NCI-H2081 (cell line): ENCODE measurements at regions not wholly inside any gene's neighbourhood (a gene's known extent, or its start where the extent isn't known, plus 50 kb on each side); places are given as distances from the start of the nearest gene placed in this dataset.
"Not testable (repeated sequence)": the region's sequence is repeated elsewhere in the genome, so short reads cannot be mapped to it uniquely, and the experiment has no call there.

Experiments used
- DNase-seq, 2 experiments: peaks; one replicate each; lab custom pipeline; 2025; lab: John Stamatoyannopoulos, UW

DNA sequence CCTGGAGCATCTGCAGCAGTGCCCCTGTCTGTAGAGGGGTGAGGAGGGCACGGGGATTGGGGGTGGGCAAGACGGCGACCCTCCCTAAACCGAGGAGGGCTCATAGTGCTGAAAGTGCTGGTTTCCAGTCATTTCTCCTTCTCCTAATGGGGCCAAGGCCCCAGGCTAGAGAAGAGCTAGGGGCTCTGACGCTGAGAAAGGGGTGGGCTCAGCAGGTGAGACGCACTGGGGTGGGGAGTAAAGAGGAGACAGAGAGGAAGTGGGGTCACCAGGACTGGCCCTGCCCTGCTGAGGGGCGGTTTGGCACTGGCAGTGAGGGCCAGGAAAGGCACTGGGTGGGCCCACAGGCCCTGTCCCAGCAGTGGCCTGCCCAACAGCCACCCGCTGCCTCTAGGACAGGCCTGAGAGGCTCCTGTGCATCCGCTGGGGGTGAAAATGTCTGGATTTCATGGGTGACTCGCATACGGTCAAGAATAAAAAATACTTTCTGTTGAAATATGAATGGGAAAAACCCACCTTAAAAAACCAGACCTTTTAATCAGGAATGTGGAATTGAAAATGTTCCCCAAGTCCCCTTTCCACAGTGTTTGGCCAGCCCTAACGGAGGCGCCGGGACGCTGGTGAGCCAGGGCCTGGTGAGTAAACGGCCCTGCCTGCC is 122.4 kb upstream of the SMURF2 start:
- DNase-seq, result no peak

DNA sequence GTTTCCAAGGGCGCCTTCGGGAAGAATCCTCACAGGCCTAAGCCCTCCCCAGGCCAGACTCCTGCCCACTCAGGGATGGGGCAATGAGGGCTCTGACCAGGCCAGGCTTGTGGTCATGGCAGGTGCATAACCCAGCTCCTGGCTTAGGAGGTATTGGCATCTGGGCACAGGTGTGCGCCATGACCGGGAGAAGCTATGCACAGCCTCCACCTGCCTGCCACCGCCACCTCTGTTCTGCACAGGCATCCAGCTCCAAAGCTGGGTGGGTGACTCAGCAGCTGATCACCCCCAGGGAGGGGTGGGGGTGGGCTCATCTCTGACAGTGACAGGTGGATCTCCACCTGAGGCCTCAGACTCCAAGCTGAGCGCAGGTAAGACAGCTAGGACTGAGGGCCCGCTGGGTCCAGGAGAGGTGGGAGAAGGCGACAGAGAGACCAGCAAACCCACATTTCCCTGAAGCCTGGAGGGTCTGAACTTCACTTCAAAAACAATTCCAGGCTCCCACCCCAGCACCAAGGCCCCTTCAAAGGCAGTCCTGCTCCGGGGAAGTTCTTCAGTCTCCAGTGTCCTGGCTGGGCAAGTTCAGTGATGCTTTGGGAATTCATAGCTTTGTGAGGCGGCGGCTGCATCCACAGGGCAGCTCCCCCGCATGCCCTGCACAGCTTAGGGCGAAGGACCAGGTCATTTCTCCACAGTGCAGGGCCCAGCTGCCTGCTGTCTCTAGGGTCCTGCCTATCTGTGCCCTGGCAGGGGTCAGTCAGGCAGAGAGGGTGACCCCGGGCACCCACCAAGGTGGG is 121.6 kb upstream of the SMURF2 start:
- DNase-seq, result no peak

DNA sequence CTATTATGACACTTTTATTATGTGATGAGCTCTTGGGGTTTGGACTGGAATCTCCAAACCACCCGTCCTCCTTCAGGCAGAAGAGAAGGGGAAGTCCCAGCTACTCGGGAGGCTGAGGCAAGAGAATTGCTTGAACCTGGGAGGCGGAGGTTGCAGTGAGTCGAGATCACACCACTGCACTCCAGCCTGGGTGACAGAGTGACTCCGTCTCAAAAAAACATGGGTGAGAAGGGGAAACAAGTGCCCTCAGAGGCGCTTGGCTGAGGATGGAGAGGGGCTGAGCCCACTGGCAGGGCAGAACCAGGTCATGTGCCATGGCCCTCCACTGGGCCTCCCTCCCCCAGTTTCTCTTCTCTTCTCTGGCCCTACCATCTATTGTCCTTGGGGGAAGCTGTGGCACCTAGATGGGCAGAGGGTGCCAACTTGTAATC is 120.9 kb upstream of the SMURF2 start:
- DNase-seq, result no peak

DNA sequence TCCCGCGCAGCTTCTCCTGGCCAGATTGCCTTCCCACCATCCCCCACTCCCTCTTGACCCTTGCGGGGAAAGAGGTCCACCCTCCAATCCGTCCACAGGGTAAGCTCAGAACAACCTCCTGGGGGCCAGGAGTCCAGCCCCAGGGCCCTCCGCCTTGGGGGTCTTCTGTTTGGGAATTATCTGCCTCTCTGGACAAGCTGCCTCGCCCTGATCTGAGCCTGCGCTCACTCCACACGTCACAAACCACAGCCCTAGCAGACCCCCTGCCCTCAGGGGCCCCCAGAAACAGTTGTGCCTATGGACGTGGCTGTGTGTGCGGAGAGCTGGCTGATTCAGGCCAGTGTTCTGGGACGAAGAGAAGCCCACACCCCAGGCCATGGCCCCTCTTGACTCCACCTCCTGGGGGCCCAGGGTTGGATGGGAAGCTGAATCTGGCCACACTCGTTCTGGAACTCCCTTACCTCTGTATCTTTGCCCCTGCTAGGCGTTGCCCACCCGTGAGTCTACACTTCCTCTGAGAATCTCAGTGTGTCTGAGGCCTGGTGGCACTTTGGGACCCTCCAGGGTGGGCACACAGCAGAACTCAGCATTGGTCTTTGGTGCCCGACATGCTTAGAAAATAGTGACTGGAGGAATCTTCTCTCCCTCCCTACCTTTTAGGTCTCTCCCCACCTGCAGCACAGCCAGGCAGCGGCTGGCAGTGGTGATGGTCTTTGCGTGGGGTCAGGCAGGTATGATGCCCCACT is 119.9 kb upstream of the SMURF2 start:
- DNase-seq, result no peak

DNA sequence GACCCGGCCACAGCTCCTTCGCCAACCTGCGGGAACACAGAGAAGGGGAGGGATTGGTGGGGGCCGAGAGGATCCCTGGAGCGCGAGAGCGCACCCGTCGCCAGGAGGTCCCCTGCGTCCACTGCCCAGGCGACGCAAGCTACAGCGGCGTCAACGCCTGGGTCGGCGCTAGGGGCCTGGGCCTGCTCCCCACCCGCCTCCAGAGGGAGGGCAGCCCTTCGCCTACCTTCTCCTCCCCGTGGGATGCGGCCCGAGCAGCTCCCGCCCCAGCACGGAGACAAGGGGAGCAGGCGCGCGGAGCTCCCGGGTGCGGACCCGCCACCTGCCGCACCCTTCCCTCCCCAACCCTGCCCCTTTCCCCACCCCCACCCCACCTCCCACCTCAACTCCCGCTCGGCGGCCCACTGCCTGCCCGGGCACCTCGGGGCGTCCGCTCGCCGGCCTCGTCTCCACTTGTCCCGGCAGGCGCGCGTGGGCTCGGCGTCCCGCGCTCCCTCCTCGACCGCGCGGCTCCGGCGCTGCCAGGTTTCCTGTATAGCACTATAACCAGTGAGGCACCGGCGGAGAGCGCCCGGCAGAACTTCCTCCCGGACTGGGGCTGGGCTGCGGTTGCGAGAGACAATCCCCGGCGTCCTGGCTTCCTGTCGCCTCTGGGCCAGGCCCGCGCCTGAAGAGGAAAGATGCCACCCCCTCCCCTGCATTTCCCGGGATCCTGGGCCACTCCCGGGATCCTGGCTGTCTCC is 119.1 kb upstream of the SMURF2 start:
- DNase-seq, result no peak

DNA sequence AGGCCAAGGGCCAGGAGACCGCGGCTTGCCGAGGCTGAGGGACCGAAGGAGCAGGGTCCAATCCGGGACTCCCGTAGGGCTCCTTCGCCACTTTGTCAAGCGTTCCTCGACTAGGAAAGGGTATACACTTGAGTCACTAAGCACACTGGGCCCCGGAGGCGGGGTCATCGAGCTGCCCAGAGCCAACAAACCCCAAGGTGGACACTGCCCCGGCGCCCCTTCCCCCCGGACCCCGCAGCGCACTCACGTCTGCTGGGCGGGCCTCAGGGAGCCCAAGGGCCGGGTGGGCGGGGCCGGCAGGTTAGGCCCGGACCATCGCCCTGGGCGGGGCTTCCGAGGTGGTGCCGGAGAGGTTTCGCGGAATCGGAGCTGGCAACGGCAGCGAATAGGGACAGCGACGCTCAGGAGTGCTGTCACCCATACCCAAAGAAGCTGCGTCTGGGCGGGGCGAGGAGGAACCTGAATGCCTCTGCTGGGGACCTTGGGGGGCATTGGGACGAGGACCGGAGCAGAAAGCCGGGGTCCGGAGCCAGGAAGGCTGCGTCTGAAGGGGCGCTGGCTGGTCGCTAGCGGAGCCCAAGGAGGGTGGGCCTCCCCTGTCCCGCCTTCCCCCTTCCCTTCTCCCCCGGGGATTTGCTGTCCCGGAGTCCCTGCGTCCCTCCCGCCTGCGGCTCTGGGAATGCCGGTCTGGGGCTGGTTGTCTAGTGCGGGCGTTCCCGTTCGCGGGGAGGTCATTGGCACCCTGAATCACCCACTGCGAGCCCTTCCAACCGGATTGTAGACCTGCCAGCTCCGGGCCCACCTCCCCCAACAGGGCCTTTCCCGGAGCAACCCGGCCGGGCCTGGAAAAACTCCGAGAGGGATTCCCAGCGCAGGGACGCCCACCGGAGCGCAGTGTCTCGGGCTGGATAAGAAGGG is 118.2 kb upstream of the SMURF2 start:
- DNase-seq, result peak; percentile 17 to 36

DNA sequence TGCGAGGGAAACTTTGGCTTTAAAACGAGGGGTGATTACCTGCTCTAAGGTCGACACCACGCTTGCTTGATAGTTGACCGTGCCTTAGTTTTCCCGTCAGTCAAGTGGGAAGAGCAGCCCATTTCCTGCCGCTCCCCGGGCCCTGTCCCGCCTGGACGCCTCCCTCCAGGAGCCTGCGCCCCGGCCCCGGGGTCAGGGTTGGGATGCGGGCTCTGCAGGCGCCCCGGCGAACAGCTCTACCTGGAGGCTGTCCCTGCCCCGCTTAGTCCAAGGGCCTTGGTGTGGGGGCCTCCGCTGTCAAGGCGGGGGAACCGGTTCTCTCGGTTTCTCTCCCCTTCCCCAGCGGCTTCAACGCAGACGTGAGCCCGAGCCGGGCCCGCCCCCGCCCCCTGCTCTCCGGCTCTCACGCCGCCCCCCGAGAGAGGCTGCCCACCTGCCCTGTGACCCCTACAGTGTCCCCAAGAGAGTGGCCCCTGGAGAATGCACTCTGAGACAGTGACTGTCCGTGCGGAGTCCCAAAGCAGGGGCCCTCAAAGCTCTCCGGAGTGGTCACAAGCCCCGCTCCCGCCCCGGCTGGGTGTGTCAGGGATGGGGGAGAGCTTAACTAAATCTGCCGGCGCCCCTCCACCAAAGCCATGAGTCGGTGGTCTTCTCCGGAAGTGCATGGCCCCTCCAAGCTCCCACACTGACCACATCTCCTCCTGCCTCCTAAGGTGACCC is 117.4 kb upstream of the SMURF2 start:
- DNase-seq, result no peak

DNA sequence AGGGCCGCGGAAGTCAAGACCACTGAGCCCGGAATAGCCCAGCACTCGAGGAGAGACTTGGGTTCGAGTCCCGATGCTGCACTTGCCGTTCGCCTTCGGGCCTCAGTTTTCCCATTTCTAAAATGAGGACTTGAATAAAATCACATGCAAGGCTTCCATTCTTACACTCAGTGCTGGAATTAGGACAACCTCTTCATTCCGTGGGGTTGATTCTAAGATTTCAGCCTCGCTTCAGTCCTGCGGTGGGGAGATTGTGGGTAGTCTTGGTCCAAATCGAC is 116.9 kb upstream of the SMURF2 start:
- DNase-seq, result not testable (repeated sequence)

DNA sequence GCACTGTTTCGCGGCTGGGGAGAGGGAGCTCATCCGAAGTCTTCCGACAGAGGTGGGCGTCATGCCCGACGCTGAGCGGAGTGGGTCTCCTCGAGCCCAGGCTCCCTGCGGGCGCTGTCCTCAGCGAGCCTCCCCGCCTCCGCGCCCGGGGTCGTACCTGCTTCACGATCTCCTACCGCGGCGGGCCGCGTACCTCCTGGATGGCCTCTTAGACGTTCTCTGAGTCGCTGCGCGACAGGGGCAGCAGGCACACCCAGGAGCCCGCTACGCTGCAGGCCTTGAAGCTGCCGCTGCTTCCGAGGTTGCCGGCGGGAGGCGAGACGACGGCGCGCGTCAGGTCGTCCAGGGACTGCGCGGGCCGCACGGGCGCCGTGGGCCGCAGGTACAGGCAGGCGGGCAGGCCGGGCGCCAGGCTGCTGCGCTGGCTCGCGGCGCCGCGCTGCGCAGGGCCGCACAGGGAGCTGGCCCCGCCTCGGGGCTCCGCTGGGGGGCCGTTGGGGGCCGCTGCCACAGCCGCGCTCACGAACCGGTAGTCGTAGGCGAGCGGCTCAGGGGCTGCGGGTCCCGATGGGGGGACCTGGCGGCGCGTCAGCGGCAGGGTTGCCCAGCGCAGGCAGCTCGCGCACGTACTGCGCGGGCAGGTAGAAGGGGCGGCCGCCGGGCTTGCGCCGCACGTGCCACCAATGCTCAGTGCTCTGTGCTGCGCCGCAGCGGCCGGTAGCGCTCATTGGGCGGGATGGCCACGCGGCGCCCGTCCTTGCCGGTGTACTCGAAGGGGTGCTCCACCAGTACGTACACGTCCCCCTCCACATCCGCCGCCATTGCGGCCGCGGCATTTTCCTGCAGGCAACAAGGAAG is 116.4 kb upstream of the SMURF2 start:
- DNase-seq, result peak; percentile 22 to 64

DNA sequence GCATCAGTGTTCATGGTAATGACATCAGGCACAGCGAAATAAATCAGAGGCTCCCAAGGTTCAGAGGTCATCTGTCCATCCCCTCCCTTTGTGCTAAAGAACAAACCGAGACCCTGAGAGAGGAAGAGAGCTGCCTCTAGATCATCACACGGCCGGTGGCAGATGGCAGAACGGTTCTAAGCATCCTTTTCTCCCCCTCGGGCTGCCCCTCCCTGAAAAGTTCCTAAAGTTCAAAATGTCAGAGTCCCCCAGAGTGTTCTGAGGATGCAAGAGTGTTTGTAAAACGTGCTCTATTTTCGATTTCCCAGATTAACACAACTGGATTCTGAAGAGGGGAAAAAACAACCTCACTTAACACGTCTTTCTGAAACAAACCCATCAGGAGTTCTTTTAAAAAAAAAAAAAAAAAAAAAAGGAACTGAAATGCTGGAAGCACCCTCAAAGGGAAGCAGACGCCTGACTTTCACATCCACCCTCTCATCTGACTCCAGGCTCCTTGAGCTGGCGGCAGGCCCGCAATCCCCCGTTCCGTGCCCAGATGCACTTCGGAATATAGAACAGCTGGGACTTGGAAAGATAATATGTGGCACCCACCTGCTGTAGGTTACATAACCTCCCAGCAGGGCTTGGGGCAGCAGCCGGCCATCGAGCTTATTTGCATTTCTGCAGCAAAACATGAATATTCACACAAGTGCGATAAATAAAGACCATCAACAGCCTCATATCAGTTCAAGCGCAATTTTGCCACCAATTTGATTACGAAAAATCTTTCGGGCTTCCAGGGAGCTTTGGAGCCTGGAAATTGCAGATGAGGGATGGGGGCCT is 115.5 kb upstream of the SMURF2 start:
- DNase-seq, result peak in 1 of 2 experiments; percentile 3

DNA sequence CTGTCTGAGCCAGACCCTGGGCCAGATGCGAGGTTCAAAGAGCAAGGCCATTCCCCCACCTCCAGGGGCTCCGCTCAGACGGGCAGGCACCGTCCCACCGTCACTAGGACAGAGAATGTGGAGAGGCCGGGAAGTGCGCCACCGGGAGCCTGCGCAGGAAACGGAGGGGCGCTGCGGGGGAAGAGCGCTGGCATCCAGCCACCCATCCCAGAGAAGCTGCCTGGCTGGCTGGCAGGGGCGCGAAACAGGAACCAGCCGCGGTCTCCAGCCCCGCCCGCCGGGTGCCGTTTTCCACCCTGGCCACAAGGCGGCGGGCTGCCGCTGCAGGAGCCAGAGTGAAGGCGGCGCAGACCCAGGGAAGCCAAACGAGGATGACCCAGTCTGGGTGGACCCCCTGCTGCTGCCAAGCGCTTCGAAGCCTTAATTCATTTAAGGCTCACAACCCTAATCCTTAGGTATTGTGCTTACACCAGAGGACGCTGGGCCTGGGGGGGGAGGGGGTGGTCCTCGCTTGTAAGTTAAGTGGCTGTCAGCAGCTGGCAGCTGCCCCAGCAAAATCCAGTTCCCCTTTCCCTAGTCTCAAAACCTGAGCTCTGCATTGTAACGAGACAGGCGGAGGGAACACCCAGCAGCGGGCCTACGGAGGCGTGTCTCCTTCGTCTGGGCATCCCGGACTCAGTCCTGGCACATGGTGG is 114.8 kb upstream of the SMURF2 start:
- DNase-seq, result peak; percentile 86 to 91

DNA sequence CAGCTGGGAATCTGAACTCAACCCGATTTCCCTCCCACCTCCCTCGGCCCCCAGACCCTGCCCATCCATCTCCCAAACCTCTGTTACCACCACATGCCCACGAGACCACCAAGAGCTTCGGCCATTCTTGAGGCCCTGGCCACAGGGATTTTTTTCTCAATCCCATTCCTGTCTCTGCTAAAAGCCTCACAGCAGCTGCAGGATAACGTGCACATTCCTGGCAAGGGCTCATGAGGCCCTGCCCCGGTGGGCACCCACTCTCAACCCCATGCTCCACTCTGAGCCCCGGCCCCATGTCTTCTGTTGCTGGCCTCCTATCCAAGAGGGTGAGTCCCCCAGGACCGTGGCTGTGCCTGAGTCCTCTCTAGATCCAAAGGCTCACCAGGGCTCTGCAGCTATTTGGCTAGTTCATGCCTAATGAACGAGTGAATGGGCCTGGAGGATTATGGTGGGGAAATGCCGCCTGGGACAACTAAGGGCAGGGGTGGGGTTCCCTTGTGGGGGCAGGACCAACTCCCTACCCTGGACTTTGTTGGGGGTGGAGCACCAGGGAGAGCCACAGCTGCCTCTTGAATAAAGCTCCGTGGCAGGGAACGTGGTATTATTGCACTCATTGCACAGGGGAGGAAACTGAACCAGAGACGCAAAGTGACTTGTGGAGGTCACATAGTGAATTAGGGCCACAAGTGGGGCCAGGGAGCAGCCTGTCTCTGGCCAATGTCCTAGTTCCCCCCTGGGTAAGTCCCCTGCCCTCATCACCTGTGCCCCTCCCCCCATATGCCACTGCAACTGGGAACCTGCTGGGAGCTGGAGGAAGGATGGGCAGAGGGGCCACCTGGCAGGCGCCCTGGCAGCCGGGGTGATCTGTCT is 113.8 kb upstream of the SMURF2 start:
- no peak for DNase-seq

DNA sequence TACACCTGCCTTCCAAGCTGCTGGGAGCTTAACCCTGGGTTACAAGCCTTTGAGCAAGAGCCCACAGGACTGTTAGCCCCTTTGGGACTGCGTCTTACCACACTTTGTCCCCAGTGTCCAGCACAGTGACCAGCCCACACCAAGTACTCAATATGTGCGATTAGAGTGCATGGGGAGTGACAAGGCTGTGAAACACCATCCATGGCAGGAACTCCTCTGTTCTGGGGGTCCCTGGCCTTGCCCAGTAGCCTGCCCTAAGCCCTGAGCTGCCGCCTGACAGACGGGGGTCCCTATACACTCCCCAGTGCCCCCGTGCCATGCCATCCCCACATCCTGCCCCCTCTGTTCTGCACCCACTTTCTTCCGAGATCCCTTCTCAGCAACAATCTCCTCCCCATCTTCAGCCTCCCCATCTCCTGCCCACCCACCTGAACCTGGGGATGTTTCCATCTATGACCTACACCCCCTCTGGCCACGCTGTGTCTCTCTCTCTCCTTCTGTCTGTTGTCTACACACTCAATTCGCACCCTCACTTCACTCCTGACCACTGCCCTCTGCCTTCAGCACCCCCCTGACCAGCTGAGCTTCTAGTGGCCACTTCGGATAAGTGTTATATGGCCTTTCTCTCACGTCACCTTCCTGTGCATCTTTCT is 112.9 kb upstream of the SMURF2 start:
- DNase-seq, result no peak

DNA sequence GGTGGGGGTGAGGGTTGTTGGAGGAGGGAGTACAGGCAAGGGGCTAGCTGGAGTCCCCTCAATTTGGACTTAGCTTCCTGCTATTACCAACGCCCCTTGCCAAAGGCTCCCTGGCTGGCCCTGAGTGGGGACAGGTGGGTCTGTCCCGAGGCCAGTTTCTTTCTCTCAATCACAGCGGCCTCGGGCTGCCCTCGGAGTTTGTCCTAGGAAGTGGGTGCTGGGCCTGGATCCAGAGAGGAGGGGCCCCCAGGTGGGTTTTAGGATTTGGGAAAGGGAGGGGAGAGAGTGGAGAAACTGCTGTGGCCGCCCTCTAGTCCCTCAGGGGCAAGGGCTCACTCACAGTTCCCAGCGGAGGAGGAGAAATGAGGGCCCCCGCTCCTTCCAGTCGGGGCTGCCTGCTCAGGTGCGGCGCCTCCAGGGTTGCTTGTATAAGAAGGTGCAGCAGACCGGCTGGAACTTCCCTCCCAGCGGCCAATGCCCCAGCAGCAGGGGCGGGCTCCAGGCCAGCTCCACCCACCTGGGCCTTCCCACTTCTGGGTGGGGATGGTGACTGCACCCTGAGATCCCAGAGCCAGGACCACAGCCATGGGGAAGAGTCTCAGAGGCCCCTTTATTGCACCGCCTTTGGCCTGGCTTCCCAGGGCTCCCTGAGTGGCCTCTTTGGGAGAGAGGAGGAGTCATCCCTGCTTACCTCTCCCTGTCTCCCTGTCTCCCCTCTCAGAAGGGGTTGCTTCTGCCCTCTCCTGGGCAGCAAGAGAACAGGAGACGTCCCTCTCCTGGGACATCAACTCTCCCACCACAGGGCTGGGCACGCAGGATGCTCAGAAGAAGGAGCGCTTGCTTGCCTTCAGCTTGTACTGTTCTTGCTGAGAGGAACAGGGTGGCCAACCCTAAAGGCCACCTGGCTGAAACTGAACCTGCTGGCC is 112.0 kb upstream of the SMURF2 start:
- peak; percentile 78 to 89 for DNase-seq

DNA sequence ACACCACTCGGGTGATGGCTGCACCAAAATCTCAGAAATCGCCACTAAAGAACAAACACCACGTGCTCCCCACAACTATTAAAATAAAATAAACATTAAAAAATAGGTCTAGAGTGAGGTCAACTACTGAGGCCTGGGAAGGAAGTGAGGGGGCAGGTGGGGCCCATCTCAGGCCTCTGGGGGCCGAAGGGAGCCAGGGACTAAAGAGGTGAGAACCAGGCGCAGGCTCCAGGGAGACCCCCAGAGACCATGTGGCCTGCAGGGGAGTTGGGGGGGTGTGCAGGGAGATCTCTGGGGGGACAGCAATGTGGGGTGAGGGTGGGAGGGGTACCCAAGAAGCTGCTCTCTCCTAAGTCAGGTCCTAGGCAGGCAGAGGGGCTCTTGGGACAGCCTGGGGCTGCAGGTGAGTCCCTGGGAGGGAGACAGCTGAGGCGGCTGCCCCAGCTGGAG is 111.3 kb upstream of the SMURF2 start:
- no peak for DNase-seq
